ENCODE measurements at regions not wholly inside any gene's neighbourhood (a gene's known extent, or its start where the extent isn't known, plus 50 kb on each side); places are given as distances from the start of the nearest gene placed in this dataset.

DNA sequence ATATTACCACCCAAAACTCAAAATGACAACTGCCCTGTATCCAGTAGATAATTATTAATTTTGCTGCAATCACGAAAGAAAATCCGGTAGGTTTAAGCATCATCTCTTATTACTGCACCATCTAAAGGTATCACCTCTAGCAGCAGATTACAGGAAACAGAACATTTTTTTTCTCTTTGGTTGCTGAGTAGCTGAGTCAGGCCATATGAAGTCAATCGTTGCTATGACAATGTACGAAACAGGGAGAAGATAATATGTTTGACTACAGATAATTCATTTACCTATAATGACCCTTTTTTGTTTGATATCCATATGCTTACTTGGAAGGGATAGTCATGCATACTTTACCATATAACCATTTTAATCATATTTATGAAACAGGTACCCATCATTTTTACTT, 831.6 kb upstream of the CHAC2 start:
- H3K36me3 ChIP-seq, result no peaks in the 10 kb centered on the region

DNA sequence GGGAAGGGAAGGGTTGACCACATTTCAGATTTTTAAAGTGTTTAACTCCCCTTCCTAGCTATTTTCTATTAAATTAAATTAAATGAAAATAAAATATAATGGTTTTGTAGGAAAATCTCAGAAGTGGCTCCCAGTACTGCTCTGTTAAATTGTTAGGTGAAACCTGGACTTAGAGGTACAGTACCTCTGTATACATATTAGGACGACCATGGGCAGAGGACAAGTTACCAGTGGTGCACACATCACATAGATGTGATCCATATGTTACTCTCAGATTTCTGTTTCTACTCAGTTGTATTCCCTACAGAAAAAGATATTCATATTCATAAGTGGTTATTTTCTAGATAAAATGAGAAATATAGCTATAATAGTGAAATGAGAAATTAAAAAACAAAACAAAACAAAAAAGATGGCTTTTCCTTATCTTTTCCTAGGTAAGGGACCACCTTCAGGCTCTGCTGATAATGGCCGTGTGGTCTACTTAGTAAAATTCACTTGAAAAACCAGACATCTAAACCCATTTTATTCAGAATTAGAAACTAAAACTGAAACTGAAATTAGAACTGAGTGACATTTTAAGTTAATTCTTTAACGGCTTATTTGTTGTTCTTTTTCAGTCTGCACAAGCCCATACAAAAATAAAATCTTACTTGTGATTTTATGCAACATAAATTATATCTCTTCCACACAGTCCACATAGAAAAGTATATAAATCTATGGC, 832.5 kb upstream of the CHAC2 start:
- Histone ChIP-seq H3K36me3 (no peaks in the 10 kb centered on the region), H3K4me1 (no peaks in the 10 kb centered on the region), H3K27me3 (no peaks in the 10 kb centered on the region), H3K4me3 (ENCODE audit: low read depth, low read length) (no peak overlapping the region), H3K9me3 (no peaks in the 10 kb centered on the region)
- TF ChIP-seq, protein P1, sequence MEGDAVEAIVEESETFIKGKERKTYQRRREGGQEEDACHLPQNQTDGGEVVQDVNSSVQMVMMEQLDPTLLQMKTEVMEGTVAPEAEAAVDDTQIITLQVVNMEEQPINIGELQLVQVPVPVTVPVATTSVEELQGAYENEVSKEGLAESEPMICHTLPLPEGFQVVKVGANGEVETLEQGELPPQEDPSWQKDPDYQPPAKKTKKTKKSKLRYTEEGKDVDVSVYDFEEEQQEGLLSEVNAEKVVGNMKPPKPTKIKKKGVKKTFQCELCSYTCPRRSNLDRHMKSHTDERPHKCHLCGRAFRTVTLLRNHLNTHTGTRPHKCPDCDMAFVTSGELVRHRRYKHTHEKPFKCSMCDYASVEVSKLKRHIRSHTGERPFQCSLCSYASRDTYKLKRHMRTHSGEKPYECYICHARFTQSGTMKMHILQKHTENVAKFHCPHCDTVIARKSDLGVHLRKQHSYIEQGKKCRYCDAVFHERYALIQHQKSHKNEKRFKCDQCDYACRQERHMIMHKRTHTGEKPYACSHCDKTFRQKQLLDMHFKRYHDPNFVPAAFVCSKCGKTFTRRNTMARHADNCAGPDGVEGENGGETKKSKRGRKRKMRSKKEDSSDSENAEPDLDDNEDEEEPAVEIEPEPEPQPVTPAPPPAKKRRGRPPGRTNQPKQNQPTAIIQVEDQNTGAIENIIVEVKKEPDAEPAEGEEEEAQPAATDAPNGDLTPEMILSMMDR (IDR thresholded peaks at IDR 0.05; ENCODE audit: low read depth, low read length), result no peak
- no peak for DNase-seq

More for the DNA sequence above, 831.6 kb upstream of the CHAC2 start:
- no peaks in the 10 kb centered on the region for H3K9me3 ChIP-seq
- TF ChIP-seq, protein P1 (IDR thresholded peaks at IDR 0.05; ENCODE audit: low read depth, low read length), result no peak
- H3K27me3 ChIP-seq, result no peaks in the 10 kb centered on the region
- no peak for DNase-seq
- no peak overlapping the region for H3K4me3 ChIP-seq (ENCODE audit: low read depth, low read length)
- H3K4me1 ChIP-seq, result no peaks in the 10 kb centered on the region

DNA sequence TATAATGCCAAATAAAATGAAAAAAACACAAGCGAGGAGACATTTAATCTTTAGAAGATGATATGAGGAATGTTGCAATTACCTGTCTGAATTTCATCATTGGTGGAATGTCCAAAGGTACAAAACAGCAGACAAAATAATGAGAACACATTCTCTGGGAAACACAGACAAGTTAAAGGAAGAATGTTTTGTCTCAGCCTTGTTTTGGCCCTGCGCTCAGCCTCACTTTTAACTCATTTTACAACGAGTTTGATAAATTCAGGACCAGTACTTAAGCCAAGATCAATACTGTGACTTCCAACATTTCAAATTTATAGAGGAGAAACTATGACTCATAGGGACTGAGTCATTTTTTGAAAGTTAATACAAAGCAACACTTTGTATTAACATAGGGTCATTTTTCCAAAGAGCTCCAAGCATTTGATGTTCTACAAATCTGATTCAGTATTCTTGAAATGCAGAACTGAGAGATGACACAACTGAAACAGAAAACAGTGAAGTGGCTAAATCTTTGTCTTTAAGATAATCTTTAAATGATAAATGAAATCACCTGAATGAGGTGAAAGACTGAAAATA, 833.2 kb upstream of the CHAC2 start:
- Histone ChIP-seq H3K36me3 (no peaks in the 10 kb centered on the region), H3K27me3 (no peaks in the 10 kb centered on the region), H3K4me1 (no peaks in the 10 kb centered on the region), H3K9me3 (no peaks in the 10 kb centered on the region), H3K4me3 (ENCODE audit: low read depth, low read length) (no peak overlapping the region)
- TF ChIP-seq, protein P1 (IDR thresholded peaks at IDR 0.05; ENCODE audit: low read depth, low read length), result no peak
- no peak for DNase-seq

DNA sequence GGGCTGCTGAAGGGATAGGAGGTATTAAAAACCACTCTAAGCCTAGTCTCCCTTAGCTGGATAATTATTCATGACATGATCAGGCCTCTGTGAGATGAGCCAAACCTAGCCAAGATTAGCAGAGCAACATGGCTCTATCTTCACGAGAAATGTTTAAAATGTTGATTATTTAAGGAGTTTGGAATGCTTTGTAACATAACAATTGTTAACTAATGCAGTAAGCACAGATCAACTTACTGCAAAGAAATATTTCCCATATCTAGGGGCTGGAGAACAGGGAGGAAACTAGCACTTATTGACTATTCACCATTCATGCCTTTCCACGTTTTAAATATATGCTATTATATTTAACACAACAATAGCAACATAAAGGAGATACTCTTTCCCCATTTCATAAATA, 833.7 kb upstream of the CHAC2 start:
- TF ChIP-seq, protein P1 (IDR thresholded peaks at IDR 0.05; ENCODE audit: low read depth, low read length), result no peak
- Histone ChIP-seq H3K4me3 (ENCODE audit: low read depth, low read length) (no peak overlapping the region), H3K27me3 (no peaks in the 10 kb centered on the region), H3K4me1 (no peaks in the 10 kb centered on the region), H3K9me3 (no peaks in the 10 kb centered on the region), H3K36me3 (no peaks in the 10 kb centered on the region)
- DNase-seq, result no peak

DNA sequence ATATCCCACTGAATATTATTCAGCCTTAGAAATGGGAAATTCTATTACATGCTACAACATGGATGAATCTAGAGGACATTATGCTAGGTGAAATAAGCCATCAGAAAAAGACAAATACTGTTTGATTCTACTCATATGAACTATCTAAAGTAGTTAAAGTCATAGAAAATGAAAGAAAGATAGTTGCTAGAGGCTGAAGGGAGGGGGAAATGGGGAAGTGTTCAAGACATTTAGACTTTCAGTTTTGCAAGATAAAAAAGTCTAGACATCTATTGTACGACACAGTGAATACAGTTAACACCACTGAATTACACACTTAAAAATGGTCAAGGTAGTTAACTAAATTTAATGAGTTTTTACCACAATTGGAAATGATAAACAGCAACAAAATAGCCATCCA, 835.9 kb upstream of the CHAC2 start:
- H3K4me1 ChIP-seq, result no peaks in the 10 kb centered on the region
- no peak for DNase-seq
- H3K9me3 ChIP-seq, result no peaks in the 10 kb centered on the region
- no peaks in the 10 kb centered on the region for H3K27me3 ChIP-seq
- TF ChIP-seq, protein P1 (IDR thresholded peaks at IDR 0.05; ENCODE audit: low read depth, low read length), result no peak
- H3K36me3 ChIP-seq, result no peaks in the 10 kb centered on the region
- H3K4me3 ChIP-seq (ENCODE audit: low read depth, low read length), result no peak overlapping the region

DNA sequence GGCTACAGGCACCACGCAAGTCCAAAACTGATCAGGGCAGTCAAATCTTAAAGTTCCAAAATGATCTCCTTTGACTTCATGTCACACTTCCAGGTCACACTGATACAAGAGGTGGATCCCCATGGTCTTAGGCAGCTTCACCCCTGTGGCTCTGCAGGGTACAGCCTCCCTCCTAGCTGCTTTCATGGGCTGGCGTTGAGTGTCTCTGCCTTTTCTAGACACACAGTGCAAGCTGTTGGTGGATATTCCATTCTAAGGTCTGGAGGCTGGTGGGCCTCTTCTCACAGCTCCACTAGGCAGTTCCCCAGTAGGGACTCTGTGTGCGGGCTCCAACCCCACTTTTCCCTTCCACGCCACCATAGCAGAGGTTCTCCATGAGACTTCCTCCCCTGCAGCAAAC, 838.2 kb upstream of the CHAC2 start:
- no peak for DNase-seq
- no peaks in the 10 kb centered on the region for H3K4me1 ChIP-seq
- no peaks in the 10 kb centered on the region for H3K27me3 ChIP-seq
- H3K36me3 ChIP-seq, result no peaks in the 10 kb centered on the region
- H3K4me3 ChIP-seq (ENCODE audit: low read depth, low read length), result no peak overlapping the region
- no peaks in the 10 kb centered on the region for H3K9me3 ChIP-seq
- TF ChIP-seq, protein P1 (IDR thresholded peaks at IDR 0.05; ENCODE audit: low read depth, low read length), result no peak

Data from BE2C (cell line).